ENCODE measurements at regions not wholly inside any gene's neighbourhood (a gene's known extent, or its start where the extent isn't known, plus 50 kb on each side); places are given as distances from the start of the nearest gene placed in this dataset.

DNA sequence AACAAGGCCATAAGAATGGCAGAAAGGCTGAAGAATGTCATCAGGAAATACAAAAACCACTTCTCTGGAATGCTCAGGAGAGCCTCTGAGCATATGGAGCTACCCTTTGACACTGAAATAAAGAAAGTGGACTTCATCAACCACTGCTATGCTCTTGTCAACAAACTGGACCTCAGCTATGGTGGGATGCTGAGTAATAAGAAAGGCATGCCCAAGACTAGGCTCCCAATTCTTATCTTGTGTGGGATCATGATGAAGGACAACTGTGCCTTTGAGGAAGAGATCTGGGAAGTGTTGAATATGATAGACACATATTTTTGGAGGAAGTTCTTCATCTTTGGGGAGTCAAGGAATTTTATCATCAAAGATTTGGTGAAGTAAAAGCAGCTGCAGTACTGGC is 86.9 kb upstream of the MAGEB16 start:
- TF ChIP-seq POLR2A (IDR thresholded peaks at IDR 0.05; ENCODE audit: low read length) (no peak), GATA1 (IDR thresholded peaks at IDR 0.05; ENCODE audit: low read depth, low read length) (no peak)

All from erythroblast (primary cell).